NK-92 treated with Interleukin-12 subunit alpha and Interleukin-12 subunit beta, amount 100 ng/mL, for 24 hours (cell line): ENCODE measurements at regions not wholly inside any gene's neighbourhood (a gene's known extent, or its start where the extent isn't known, plus 50 kb on each side); places are given as distances from the start of the nearest gene placed in this dataset.

Experiments
- DNase-seq: peaks from one replicate; lab custom pipeline; 2025; lab: John Stamatoyannopoulos, UW

GRCh38 chr9:80131627-80132026 is 559.9 kb downstream of the TLE4 start:
- no peak for DNase-seq

GRCh38 chr9:80127920-80128319 is 556.2 kb downstream of the TLE4 start:
- no peak for DNase-seq

- no peak for DNase-seq
Measured at GRCh38 chr9:80125731-80126264, 554.0 kb downstream of the TLE4 start.

- no peak for DNase-seq
Measured at GRCh38 chr9:80117031-80117430, 545.3 kb downstream of the TLE4 start.

DNA sequence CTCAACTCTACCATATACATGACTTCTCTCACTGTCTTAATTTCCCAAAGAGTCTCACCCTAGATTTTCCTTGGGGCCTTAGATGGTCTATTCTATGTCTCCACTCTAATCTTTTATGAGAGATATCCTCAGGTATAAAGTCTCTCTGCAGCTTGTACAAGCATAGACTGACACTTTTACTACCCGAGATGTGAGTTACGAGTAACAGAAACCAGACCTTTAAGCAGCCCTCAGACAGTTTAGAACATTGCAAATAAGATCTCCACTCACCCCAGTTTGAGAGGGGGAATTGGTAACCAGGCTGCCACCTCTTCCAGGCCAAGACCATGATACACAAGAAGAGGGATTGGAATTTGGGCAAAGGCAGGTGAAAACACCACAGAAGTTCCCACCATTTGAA is 542.5 kb downstream of the TLE4 start:
- no peak for DNase-seq

GRCh38 chr9:80107931-80108660 is 536.3 kb downstream of the TLE4 start:
- no peak for DNase-seq

DNA sequence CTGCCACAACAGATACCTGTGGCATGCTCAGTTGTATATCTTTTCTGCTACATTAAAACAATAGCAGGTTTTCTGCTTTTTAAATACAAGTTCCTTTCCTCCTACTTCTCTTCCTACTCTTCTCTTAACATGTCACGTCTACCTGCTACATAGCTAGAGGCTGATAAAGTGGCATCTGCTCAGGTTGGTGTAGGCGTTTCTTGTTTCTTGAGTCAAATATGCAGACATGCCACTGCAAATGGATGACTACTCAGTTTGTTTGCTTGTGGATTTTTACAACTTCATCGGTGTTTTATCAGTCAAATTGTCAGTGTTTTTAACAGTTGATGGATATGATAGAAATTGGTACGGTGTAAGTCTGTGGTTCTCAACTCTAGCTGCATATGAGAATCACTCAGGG is 525.7 kb downstream of the TLE4 start:
- DNase-seq, result no peak

GRCh38 chr9:80094176-80094771 is 522.5 kb downstream of the TLE4 start:
- DNase-seq, result no peak

- no peak for DNase-seq
Measured at GRCh38 chr9:80093695-80094094, 521.9 kb downstream of the TLE4 start.

DNA sequence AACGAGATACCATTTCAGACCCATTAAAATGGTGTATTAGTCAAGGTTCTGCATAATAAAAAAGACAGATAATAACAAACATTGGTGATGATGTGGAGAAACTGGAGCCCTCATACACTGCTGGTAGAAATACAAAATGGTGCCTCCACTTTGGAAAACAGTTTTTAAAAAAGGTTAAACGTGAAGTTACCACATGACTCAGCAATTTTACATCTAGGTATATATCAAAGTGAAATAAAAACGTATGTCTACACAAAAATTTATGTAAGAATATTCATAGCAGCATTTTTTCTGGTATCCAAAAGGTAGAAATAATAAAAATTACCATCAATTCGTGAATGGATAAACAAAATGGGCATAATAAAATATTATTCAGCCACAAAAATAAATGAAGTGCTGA is 519.8 kb downstream of the TLE4 start:
- DNase-seq, result no peak

DNA sequence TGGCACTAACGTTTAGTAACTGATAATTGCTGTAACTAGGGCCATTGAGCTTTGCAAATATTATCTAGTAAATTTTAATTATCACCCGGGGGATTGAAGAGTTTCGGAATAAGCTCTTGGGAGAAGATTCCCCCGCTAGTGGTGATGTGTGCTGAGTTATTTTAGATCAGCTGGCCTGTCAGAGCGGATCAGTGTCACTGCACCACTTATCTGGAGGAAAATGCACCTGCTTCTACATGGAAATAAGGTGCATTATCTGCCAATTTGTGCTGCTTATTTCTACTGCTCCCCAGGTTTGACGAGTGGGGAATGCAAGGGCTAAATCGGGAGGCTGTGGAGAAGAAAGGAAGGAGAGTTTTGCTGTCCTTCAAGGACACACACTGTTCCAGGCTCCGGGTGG is 518.6 kb downstream of the TLE4 start:
- no peak for DNase-seq

- no peak for DNase-seq
Measured at GRCh38 chr9:80086822-80087345, 515.1 kb downstream of the TLE4 start.

DNA sequence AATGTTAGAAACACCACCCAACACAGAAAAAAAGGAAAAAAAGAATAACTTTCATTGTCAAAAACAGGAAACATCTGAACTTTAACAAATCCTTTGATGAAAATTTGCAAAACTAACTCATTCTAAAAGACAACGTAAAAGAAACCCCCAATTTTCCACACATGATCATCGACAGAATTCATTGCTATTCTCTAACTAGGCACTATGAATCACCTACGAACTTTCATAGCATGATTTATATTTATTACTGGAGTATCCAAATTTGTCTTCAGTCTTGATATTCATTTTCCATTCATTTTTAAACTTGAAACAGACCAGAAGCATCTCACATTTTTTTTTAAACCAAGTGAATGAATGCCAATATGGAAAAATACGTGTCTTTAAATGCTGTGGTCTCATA is 514.6 kb downstream of the TLE4 start:
- no peak for DNase-seq

DNA sequence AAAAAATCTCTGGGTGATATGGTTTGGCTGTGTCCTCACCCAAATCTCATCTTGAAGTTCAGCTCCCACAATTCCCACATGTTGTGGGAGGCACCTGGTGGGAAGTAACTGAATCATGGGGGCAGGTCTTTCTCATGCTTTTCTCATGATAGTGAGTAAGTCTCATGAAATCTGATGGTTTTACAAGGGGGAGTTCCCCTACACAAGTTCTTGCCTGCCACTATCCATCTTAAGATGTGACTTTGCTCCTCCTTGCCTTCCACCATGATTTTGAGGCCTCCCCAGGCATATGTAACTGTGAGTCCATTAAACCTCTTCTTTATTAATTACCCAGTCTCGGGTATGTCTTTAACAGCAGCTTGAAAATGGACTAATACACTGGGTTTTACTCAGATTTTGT is 513.9 kb downstream of the TLE4 start:
- no peak for DNase-seq

DNA sequence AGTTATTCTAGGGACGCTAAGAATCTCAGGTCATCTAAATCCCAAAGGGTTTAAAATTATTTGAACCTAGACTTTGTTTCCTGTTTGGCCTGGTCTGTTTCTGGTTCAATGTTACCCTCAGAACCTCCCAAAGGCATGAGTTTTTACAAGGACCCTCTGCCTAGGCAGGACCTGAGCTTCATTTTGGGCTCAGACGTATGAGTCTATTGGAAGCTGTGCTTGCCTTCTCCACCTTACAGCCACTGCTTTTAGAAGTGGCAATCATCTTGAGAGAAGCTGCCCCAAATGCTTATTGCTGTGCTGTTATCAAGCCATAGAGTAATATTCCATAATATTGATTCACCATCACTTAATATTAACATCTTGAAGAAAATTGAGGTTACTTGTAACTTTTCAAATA is 510.4 kb downstream of the TLE4 start:
- no peak for DNase-seq

- DNase-seq, result no peak
Measured at GRCh38 chr9:80078826-80079225, 507.1 kb downstream of the TLE4 start.

DNA sequence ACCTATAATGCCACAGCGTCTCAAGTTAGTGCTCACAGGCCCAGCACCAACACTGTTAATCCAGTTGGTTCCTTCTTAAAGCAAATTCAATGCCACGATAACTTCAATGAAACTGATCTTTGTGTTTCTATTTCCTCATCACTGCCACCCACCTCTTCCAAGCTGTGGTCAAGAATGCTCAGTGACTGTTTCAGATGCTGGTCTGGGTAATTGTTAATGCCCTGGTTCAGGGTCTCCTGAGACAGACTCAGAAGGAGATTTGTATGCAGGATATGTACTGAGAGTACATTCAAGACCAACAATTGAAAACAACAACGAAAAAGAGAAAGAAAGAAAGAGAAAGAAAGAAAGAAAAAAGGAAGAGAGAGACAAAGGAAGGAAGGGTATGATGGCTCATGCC is 505.3 kb downstream of the TLE4 start:
- no peak for DNase-seq

DNA sequence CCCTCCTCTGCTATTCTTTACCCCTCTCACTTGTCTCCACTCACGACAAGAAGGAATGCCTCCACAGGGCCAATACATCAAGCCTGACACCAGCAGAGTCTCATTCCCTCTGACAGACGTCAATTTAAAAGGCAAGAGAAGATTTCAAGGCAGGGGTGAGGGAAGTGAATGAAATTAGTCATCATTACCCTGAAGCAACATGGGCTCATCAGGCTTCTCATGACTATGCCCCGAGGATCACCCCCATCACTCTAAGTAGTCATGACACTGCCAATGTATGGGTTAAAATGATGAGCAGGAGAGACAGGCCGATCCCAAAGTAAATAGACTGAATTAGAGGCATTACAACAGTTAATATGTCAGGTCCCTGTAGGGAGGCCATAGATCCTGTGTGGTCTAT is 504.4 kb downstream of the TLE4 start:
- DNase-seq, result no peak

DNA sequence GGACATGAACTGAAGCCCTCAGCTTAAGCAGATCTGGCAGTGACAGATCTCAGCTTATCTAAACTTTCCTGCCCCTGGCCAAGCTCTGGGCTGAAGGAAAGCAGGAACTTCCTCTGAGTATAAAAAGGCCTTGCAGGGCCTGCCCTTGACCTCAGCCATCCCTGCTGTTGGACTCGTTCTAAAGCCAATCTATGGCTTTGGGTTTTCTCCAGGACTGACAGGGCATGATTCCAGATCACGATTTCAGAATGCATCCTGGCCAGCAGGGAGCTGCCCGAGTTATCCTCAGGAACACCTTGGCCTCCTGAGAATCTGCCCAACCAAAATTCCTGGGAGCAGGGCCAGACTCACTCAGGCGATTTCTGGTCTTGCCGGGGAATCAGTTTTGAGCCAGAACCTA is 502.7 kb downstream of the TLE4 start:
- DNase-seq, result no peak

DNA sequence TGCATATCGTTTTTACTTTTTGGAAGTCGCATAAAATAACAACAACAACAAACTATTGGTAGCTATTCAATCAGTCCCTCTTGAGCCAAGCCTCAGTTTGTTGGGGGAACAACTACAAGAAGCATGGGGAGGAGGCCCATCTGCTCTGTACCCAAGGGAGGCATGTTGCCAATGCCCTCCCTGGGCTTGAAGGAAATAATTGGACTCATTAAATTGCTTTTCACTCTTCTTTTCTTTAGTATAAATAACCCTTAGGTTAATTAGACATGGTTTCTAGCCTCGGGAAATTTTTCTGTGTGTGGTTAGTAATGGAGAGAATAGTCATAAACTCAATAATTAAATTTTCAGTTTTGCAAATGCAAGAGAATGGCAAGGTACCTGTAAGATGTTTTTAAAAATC is 500.7 kb downstream of the TLE4 start:
- no peak for DNase-seq

DNA sequence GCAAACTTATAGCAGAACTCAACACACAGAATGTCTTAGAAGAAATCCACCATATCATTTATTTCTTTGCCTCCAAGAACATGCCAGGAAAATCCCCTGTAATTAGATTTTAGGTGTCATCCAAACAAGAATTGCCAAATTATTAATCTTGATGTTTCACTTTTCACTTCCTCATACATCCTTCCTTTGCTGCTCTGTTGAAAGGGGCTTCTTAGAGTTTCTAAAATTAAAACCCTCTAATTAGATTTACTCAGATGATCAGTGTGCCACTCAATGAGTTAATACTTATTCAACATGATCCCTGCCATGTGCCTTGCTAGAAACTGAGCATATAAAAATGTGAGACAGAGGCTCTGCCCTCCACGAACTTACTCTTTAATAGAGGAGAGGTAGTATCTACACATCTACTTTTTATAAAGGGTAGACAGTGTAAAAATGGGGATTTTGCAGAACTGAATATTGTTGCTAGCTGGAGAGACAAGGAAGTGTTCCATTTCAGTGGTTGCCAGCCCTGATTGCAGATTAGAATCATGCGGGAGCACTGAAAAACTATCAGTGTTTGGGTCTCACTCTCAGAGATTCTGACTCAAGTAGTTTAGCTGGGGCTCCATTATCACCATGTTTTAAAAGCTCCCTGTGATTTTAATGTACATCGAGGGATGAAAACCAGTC is 498.4 kb downstream of the TLE4 start:
- no peak for DNase-seq

GRCh38 chr9:80066931-80067330 is 495.2 kb downstream of the TLE4 start:
- DNase-seq, result no peak

DNA sequence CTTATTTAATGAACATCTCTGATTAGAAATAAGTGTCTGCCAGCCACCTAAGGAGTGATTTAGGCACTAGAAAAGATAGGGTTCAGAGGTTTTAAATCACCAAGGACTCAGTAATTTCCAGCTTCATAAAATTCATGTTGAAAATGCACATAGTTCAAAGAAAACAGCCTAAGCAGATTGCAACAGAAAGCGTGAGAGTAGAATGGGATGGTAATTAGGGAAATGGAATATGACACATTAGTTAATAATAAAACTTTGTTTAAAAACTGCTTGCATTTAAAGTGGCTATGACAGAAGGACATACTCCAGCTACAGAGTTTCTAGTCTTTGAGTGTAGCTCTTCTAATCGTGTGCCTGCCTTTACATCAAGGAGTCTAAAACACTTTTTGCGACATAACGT is 490.8 kb downstream of the TLE4 start:
- DNase-seq, result no peak
